K562 (cell line): ENCODE measurements at regions not wholly inside any gene's neighbourhood (a gene's known extent, or its start where the extent isn't known, plus 50 kb on each side); places are given as distances from the start of the nearest gene placed in this dataset.

Experiments used
- MTA2 ChIP-seq: fragments of 450-650 bp; IDR thresholded peaks from 2 replicates; pipeline ENCODE4 v1.6.1; 2016; ENCODE audit warnings: low read depth
- RAD21 ChIP-seq, 2 experiments: fragments of 250-450 bp in 1 of 2; fragments of 450-650 bp in 1 of 2; sonication (Bioruptor Pico) in 1 of 2; formaldehyde crosslinking in 1 of 2; IDR thresholded peaks in 1 of 2; conservative IDR thresholded peaks in 1 of 2; 2 replicates each; pipeline versions ENCODE4 v1.4.0 to v1.8.0; 2020 to 2022; ENCODE audit warnings: mild to moderate bottlenecking in 2 of 2, moderate library complexity in 1 of 2
- ZNF121 ChIP-seq: sonication (generic); formaldehyde crosslinking; conservative IDR thresholded peaks from 2 replicates; pipeline ENCODE4 v1.8.0; 2022; ENCODE audit warnings: missing genetic modification reagents
- TF ChIP-seq, protein P1 (sequence below), 3 experiments: IDR thresholded peaks in 2 of 3; conservative IDR thresholded peaks in 1 of 3; 2 replicates each; pipeline ENCODE4 v1.5.1; 2011 to 2012; ENCODE audit warnings: low read length in 3 of 3, mild to moderate bottlenecking in 3 of 3, control low read depth in 2 of 3, improper control_type of control experiment in 1 of 3, inconsistent platforms in 1 of 3, low read depth in 1 of 3, mixed read lengths in 1 of 3, moderate library complexity in 1 of 3; ENCODE audit not compliant: insufficient read depth in 2 of 3
- TF ChIP-seq, protein P2 (sequence below): fragments of 150-350 bp; IDR thresholded peaks from 2 replicates; pipeline ENCODE4 v1.6.1; 2014; ENCODE audit warnings: low read depth, mild to moderate bottlenecking, low read length, borderline replicate concordance
- TF ChIP-seq, protein P3 (sequence below): sonication (generic); formaldehyde crosslinking; IDR thresholded peaks from 2 replicates; pipeline ENCODE4 v1.8.0; 2022; ENCODE audit warnings: mild to moderate bottlenecking, low read depth, missing genetic modification reagents

DNA sequence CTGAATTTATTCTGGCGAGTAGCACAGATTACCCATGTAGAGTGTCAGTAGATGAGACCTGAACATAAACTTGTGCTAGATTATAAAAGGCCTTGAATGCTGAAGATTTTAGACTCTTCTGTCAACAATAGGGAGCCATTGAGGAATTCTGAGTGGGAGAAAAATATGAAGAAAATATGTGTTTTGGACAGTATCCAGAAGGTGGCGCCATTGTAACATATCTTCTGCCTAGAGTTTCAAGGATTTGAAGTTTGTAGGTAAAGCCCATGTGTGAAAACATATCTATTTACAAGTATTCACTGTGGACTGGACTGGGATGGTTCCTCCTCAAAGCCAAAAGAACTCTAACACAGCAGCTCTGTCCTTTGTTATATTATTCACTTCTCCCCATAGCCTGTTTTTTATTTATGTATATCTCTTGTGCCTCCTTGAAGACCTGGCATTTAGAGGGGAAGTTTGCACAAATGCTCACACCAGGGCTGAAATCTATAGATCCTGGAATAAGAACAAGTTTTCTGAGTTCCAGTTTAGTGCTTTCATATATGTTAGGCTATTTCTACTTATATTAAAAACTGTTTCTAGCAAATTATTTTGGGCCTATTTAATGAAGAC lies 124.9 kb downstream of the RDH14 start:
- TF ChIP-seq RAD21 (CRISPR knock-in tag; conservative IDR thresholded peaks at IDR 0.05 in 1 of 2, IDR thresholded peaks at IDR 0.05 in 1 of 2) (peak; percentile 66 to 83), ZNF121 (CRISPR knock-in tag) (no peak), MTA2 (no peak)
- TF ChIP-seq, protein P1, sequence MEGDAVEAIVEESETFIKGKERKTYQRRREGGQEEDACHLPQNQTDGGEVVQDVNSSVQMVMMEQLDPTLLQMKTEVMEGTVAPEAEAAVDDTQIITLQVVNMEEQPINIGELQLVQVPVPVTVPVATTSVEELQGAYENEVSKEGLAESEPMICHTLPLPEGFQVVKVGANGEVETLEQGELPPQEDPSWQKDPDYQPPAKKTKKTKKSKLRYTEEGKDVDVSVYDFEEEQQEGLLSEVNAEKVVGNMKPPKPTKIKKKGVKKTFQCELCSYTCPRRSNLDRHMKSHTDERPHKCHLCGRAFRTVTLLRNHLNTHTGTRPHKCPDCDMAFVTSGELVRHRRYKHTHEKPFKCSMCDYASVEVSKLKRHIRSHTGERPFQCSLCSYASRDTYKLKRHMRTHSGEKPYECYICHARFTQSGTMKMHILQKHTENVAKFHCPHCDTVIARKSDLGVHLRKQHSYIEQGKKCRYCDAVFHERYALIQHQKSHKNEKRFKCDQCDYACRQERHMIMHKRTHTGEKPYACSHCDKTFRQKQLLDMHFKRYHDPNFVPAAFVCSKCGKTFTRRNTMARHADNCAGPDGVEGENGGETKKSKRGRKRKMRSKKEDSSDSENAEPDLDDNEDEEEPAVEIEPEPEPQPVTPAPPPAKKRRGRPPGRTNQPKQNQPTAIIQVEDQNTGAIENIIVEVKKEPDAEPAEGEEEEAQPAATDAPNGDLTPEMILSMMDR (IDR thresholded peaks at IDR 0.05 in 2 of 3, conservative IDR thresholded peaks at IDR 0.05 in 1 of 3; ENCODE audit: insufficient read depth in 2 of 3, low read depth in 1 of 3, low read length in 3 of 3): peak; percentile 10 to 76 (median 37); a peak in 3 of 6 replicates
- TF ChIP-seq, protein P2, sequence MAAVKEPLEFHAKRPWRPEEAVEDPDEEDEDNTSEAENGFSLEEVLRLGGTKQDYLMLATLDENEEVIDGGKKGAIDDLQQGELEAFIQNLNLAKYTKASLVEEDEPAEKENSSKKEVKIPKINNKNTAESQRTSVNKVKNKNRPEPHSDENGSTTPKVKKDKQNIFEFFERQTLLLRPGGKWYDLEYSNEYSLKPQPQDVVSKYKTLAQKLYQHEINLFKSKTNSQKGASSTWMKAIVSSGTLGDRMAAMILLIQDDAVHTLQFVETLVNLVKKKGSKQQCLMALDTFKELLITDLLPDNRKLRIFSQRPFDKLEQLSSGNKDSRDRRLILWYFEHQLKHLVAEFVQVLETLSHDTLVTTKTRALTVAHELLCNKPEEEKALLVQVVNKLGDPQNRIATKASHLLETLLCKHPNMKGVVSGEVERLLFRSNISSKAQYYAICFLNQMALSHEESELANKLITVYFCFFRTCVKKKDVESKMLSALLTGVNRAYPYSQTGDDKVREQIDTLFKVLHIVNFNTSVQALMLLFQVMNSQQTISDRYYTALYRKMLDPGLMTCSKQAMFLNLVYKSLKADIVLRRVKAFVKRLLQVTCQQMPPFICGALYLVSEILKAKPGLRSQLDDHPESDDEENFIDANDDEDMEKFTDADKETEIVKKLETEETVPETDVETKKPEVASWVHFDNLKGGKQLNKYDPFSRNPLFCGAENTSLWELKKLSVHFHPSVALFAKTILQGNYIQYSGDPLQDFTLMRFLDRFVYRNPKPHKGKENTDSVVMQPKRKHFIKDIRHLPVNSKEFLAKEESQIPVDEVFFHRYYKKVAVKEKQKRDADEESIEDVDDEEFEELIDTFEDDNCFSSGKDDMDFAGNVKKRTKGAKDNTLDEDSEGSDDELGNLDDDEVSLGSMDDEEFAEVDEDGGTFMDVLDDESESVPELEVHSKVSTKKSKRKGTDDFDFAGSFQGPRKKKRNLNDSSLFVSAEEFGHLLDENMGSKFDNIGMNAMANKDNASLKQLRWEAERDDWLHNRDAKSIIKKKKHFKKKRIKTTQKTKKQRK: no peak
- TF ChIP-seq, protein P3, sequence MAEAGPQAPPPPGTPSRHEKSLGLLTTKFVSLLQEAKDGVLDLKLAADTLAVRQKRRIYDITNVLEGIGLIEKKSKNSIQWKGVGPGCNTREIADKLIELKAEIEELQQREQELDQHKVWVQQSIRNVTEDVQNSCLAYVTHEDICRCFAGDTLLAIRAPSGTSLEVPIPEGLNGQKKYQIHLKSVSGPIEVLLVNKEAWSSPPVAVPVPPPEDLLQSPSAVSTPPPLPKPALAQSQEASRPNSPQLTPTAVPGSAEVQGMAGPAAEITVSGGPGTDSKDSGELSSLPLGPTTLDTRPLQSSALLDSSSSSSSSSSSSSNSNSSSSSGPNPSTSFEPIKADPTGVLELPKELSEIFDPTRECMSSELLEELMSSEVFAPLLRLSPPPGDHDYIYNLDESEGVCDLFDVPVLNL (CRISPR knock-in tag): no peak
